Tibial nerve (tissue), 4 donors: ENCODE measurements at regions not wholly inside any gene's neighbourhood (a gene's known extent, or its start where the extent isn't known, plus 50 kb on each side); places are given as distances from the start of the nearest gene placed in this dataset.

Source experiments
- DNase-seq, 2 donors: peaks; one replicate each; pipeline ENCODE4 v3.0.0-alpha.2; 2019; ENCODE audit warnings: low spot score in 2 of 2
- H3K27ac ChIP-seq, 4 donors: fragments of 200-600 bp; sonication (generic) in 3 of 4; one replicate each; pipeline ENCODE4 v1.5.1; 2017 to 2019; ENCODE audit warnings: mild to moderate bottlenecking in 1 of 4
- H3K27me3 ChIP-seq, 2 donors: fragments of 200-600 bp; sonication (generic) in 1 of 2; one replicate each; pipeline versions ENCODE4 v1.5.1 to v1.6.0; 2017 to 2019
- H3K36me3 ChIP-seq, 3 donors: fragments of 200-600 bp; sonication (generic); one replicate each; pipeline ENCODE4 v1.5.1; 2018 to 2019
- H3K4me1 ChIP-seq, 4 donors: fragments of 200-600 bp; sonication (generic) in 3 of 4; one replicate each; pipeline ENCODE4 v1.5.1; 2017 to 2019
- H3K4me3 ChIP-seq, 4 donors: fragments of 200-600 bp; sonication (generic) in 3 of 4; one replicate each; pipeline ENCODE4 v1.5.1; 2017 to 2019; ENCODE audit warnings: mild to moderate bottlenecking in 1 of 4, moderate library complexity in 1 of 4
- H3K9me3 ChIP-seq, 4 donors: fragments of 200-600 bp; sonication (generic) in 3 of 4; one replicate each; pipeline ENCODE4 v1.5.1; 2017 to 2019
- EP300 ChIP-seq, 2 donors: sonication (generic); formaldehyde crosslinking; IDR thresholded peaks; one replicate each; pipeline ENCODE4 v1.6.1; 2017; ENCODE audit warnings: antibody characterized with exemption in 2 of 2, mild to moderate bottlenecking in 1 of 2
- POLR2A ChIP-seq, 2 donors: fragments of 450-650 bp; IDR thresholded peaks; one replicate each; pipeline ENCODE4 v1.6.1; 2017; ENCODE audit warnings: antibody characterized with exemption in 2 of 2, mild to moderate bottlenecking in 2 of 2, moderate library complexity in 2 of 2
- WGBS, 2 donors: methylation state at CpG; one replicate each; pipeline ENCODE4 v1.1.5; 2018; 5-methylcytosine and 5-hydroxymethylcytosine counted together
- TF ChIP-seq, protein P1 (sequence below), 5 experiments: fragments of 200-600 bp in 3 of 5; fragments of 450-650 bp in 2 of 5; sonication (generic) in 3 of 5; IDR thresholded peaks; one replicate each; pipeline ENCODE4 v1.5.1; 2016 to 2019; ENCODE audit warnings: antibody characterized with exemption in 5 of 5, mild to moderate bottlenecking in 3 of 5, moderate library complexity in 2 of 5

DNA sequence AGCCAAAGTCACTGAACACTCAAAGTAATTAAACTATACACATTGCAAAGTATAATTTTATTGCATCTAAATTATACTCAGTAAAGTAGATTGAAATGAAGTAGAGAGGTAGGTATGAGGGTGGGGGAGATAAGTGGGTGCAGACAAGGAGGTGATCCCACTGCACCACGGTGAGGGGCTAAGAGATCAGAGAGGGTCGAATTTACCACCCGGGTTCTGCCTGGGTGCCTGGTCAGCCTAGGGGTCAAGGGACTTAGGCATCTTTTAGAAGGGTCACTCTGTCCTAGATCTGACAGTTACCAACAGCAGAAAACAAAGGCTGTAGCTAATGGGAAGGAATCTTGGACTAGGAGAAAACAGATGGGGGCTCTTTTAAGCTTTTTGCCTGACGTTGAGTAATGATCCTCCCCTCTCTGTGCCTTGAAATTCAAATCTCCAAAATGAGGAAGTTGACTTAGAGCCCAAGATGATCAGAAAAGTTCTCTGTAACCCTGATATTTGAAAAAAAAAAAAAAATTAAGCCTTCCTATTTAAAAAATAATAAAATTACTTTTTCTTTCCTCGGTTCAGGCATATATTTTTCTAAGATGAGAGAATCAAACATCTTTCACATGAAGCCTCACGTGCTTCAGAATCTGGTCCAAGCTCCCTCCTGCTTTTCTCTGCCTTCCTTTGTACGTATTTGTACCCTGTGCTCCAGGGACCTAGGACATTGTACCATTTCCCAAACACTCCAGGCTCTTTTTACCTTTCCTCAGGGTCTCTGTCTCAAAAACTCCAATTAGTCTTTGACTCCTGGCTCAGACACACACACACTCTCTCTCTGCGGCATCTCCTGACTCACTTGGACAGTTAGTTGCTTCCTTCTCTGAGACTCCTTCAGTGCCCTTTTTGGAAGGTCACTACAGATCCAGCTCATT is 353.9 kb downstream of the CYRIA start:
- WGBS, 2 donors: 41 to 45% methylated on average over 8 of the region's 8 CpGs
- Histone ChIP-seq H3K4me1 (no peaks in the 10 kb centered on the region), H3K27me3 (no peaks in the 10 kb centered on the region), H3K27ac (no peak overlapping the region), H3K4me3 (no peak overlapping the region), H3K9me3 (no peaks in the 10 kb centered on the region), H3K36me3 (no peaks in the 10 kb centered on the region)
- TF ChIP-seq, protein P1, sequence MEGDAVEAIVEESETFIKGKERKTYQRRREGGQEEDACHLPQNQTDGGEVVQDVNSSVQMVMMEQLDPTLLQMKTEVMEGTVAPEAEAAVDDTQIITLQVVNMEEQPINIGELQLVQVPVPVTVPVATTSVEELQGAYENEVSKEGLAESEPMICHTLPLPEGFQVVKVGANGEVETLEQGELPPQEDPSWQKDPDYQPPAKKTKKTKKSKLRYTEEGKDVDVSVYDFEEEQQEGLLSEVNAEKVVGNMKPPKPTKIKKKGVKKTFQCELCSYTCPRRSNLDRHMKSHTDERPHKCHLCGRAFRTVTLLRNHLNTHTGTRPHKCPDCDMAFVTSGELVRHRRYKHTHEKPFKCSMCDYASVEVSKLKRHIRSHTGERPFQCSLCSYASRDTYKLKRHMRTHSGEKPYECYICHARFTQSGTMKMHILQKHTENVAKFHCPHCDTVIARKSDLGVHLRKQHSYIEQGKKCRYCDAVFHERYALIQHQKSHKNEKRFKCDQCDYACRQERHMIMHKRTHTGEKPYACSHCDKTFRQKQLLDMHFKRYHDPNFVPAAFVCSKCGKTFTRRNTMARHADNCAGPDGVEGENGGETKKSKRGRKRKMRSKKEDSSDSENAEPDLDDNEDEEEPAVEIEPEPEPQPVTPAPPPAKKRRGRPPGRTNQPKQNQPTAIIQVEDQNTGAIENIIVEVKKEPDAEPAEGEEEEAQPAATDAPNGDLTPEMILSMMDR (IDR thresholded peaks at IDR 0.05): no peak
- TF ChIP-seq EP300 (IDR thresholded peaks at IDR 0.05) (no peak), POLR2A (IDR thresholded peaks at IDR 0.05) (no peak)
- no peak for DNase-seq

- no peak for DNase-seq
- Histone ChIP-seq H3K4me3 (no peak overlapping the region), H3K27ac (no peak overlapping the region), H3K36me3 (no peaks in the 10 kb centered on the region), H3K9me3 (no peaks in the 10 kb centered on the region), H3K27me3 (no peaks in the 10 kb centered on the region), H3K4me1 (no peaks in the 10 kb centered on the region)
- TF ChIP-seq, protein P1 (IDR thresholded peaks at IDR 0.05): no peak
- TF ChIP-seq EP300 (IDR thresholded peaks at IDR 0.05) (no peak), POLR2A (IDR thresholded peaks at IDR 0.05) (no peak)
- 89 to 100% methylated on average over 2 of the region's 2 CpGs for WGBS, 2 donors
Measured at GRCh38 chr2:16308816-16309215, 356.8 kb downstream of the CYRIA start.

- TF ChIP-seq EP300 (IDR thresholded peaks at IDR 0.05) (no peak), POLR2A (IDR thresholded peaks at IDR 0.05) (no peak)
- TF ChIP-seq, protein P1 (IDR thresholded peaks at IDR 0.05): no peak
- WGBS, 2 donors: 46 to 48% methylated on average over 2 of the region's 2 CpGs
- peaks cover 0 to 6% of the 10 kb centered on the region in 2 donors for H3K27me3 ChIP-seq
Measured at GRCh38 chr2:16304876-16305590, 360.6 kb downstream of the CYRIA start.

DNA sequence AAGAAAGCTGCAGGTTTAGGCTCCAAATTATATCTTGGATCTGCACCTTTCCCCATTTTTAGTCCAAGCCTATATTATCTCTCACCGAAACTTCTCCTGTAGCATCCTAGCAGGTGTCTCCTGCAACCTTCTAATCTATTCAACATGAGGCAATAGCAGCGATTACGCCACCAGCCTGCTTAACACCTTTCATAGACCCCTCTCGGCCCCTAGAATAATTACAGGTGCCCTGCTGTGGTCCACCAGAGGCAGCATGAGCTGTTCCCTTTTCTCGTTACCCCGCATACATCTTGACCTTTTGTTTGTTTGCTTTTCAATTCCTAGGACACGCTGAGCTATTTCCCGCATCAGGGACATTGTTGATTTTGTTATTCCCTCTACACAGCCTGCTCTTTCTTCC is 361.9 kb downstream of the CYRIA start:
- Histone ChIP-seq H3K27me3 (peaks cover 0 to 6% of the 10 kb centered on the region in 2 donors), H3K27ac (no peak overlapping the region), H3K4me1 (no peaks in the 10 kb centered on the region), H3K9me3 (peaks cover 0 to 9% (median 4%) of the 10 kb centered on the region in 4 donors), H3K36me3 (no peaks in the 10 kb centered on the region), H3K4me3 (no peak overlapping the region)
- no peak for DNase-seq
- TF ChIP-seq, protein P1 (IDR thresholded peaks at IDR 0.05): no peak
- TF ChIP-seq POLR2A (IDR thresholded peaks at IDR 0.05): no peak
- TF ChIP-seq EP300 (IDR thresholded peaks at IDR 0.05): no peak
- 45 to 51% methylated on average over 8 of the region's 8 CpGs for WGBS, 2 donors

More at GRCh38 chr2:16304876-16305590, 360.6 kb downstream of the CYRIA start:
- Histone ChIP-seq H3K36me3 (no peaks in the 10 kb centered on the region), H3K27ac (no peak overlapping the region), H3K4me3 (no peak overlapping the region), H3K9me3 (peaks cover 0 to 8% (median 3%) of the 10 kb centered on the region in 4 donors), H3K4me1 (no peaks in the 10 kb centered on the region)
- DNase-seq: no peak

GRCh38 chr2:16303273-16303577 is 362.4 kb downstream of the CYRIA start:
- no peak for DNase-seq
- H3K27me3 ChIP-seq: peaks cover 0 to 6% of the 10 kb centered on the region in 2 donors
- peaks cover 0 to 9% (median 4%) of the 10 kb centered on the region in 4 donors for H3K9me3 ChIP-seq
- H3K4me3 ChIP-seq: no peak overlapping the region
- H3K36me3 ChIP-seq: no peaks in the 10 kb centered on the region
- TF ChIP-seq, protein P1 (IDR thresholded peaks at IDR 0.05): no peak
- TF ChIP-seq POLR2A (IDR thresholded peaks at IDR 0.05) (no peak), EP300 (IDR thresholded peaks at IDR 0.05) (no peak)
- H3K27ac ChIP-seq: no peak overlapping the region
- H3K4me1 ChIP-seq: no peaks in the 10 kb centered on the region
- 48 to 54% methylated on average over 6 of the region's 6 CpGs for WGBS, 2 donors
